IMR-90 (cell line): ENCODE measurements at regions not wholly inside any gene's neighbourhood (a gene's known extent, or its start where the extent isn't known, plus 50 kb on each side); places are given as distances from the start of the nearest gene placed in this dataset.
A peak's percentile ranks its signal among the peaks of the same experiment; 100 is the strongest.

Source experiments
- ATAC-seq: fragments of 200-7000 bp; cut with Tn5 transposase; 2 replicates; pipeline ENCODE4 v1.9.1; 2020; ENCODE audit warnings: low read depth, mild to moderate bottlenecking, moderate library complexity
- BruUV-seq: library from RNA; stranded (reverse); fragments of 400-500 nt; replicated peaks from 2 replicates; lab custom pipeline; 2021; lab: Mats Ljungman, UMichigan
- CTCF ChIA-PET: fragments of 300-600 bp; formaldehyde crosslinking; extraction: SDS; loops from one replicate; lab custom pipeline; 2021; ENCODE audit warnings: antibody characterized with exemption; lab: Yijun Ruan, JAX
- POLR2A ChIA-PET: fragments of 300-600 bp; sonication (Branson Sonifier 250); formaldehyde crosslinking; loops from one replicate; lab custom pipeline; 2022; ENCODE audit warnings: antibody characterized with exemption; ENCODE audit not compliant: unreplicated experiment; lab: Charles Lee
- DNase-seq: peaks from one replicate; pipeline ENCODE4 v3.0.0; 2013
- H2AFZ ChIP-seq: replicated peaks from 2 replicates; pipeline ENCODE3; 2013; ENCODE audit warnings: low read length, mild to moderate bottlenecking; ENCODE audit not compliant: poor library complexity
- H2AK5ac ChIP-seq: 2 replicates; pipeline ENCODE4 v1.6.1; 2013; ENCODE audit warnings: low read depth, low read length, inconsistent platforms
- H2AK9ac ChIP-seq: replicated peaks from 2 replicates; pipeline ENCODE3; 2013; ENCODE audit warnings: mild to moderate bottlenecking, low read depth, low read length, moderate library complexity; ENCODE audit not compliant: poor library complexity
- H2BK120ac ChIP-seq: 2 replicates; pipeline ENCODE4 v1.6.1; 2013; ENCODE audit warnings: low read depth, low read length, inconsistent platforms
- H2BK15ac ChIP-seq: 3 replicates; pipeline ENCODE4 v1.6.1; 2013; ENCODE audit warnings: low read depth, low read length, inconsistent platforms
- H2BK20ac ChIP-seq: 2 replicates; pipeline ENCODE4 v1.6.1; 2013; ENCODE audit warnings: low read depth, mild to moderate bottlenecking, inconsistent platforms, low read length, moderate library complexity
- H2BK5ac ChIP-seq: 2 replicates; pipeline ENCODE4 v1.6.1; 2013; ENCODE audit warnings: mild to moderate bottlenecking, low read depth, low read length, inconsistent platforms; ENCODE audit not compliant: poor library complexity, severe bottlenecking
- H3K14ac ChIP-seq: replicated peaks from 2 replicates; pipeline ENCODE4 v1.6.1; 2013; ENCODE audit warnings: low read depth, low read length, inconsistent platforms
- H3K18ac ChIP-seq: 2 replicates; pipeline ENCODE4 v1.6.1; 2013; ENCODE audit warnings: low read depth, low read length, control low read depth
- H3K23ac ChIP-seq: 2 replicates; pipeline ENCODE4 v1.6.1; 2013; ENCODE audit warnings: low read depth, low read length, inconsistent platforms
- H3K27ac ChIP-seq: 2 replicates; pipeline ENCODE4 v1.5.1; 2013; ENCODE audit warnings: mild to moderate bottlenecking, control low read depth, low read length; ENCODE audit not compliant: insufficient read depth
- H3K27me3 ChIP-seq: 2 replicates; pipeline ENCODE4 v1.6.1; 2013; ENCODE audit warnings: low read length; ENCODE audit not compliant: control insufficient read depth, insufficient read depth
- H3K36me3 ChIP-seq: 2 replicates; pipeline ENCODE4 v1.6.1; 2013; ENCODE audit warnings: low read length, mixed read lengths; ENCODE audit not compliant: control insufficient read depth, insufficient read depth
- H3K4ac ChIP-seq: 2 replicates; pipeline ENCODE4 v1.6.1; 2013; ENCODE audit warnings: low read depth, low read length, inconsistent platforms
- H3K4me1 ChIP-seq: 2 replicates; pipeline ENCODE4 v1.6.1; 2013; ENCODE audit warnings: low read length, mixed read lengths; ENCODE audit not compliant: control insufficient read depth, insufficient read depth
- H3K4me2 ChIP-seq: 2 replicates; pipeline ENCODE4 v1.6.1; 2013; ENCODE audit warnings: low read depth, mild to moderate bottlenecking, control low read depth, low read length, moderate library complexity
- H3K4me3 ChIP-seq: 2 replicates; pipeline ENCODE4 v1.5.1; 2013; ENCODE audit warnings: low read depth, mild to moderate bottlenecking, control low read depth, low read length, moderate library complexity; ENCODE audit not compliant: insufficient read depth
- H3K56ac ChIP-seq: 2 replicates; pipeline ENCODE4 v1.6.1; 2013; ENCODE audit warnings: low read length, inconsistent platforms; ENCODE audit not compliant: insufficient read depth; ENCODE audit errors: extremely low read depth
- H3K79me1 ChIP-seq, 2 experiments: 2 replicates each; pipeline ENCODE4 v1.6.1; 2013; ENCODE audit warnings: low read length in 2 of 2, inconsistent platforms in 1 of 2, low read depth in 1 of 2
- H3K9ac ChIP-seq: 2 replicates; pipeline ENCODE4 v1.6.1; 2013; ENCODE audit warnings: low read depth, low read length, control low read depth
- H3K9me1 ChIP-seq: 2 replicates; pipeline ENCODE4 v1.6.1; 2013; ENCODE audit warnings: low read length, inconsistent platforms; ENCODE audit not compliant: insufficient read depth
- H3K9me3 ChIP-seq: 2 replicates; pipeline ENCODE4 v1.6.1; 2013; ENCODE audit warnings: low read length; ENCODE audit not compliant: control insufficient read depth, insufficient read depth
- H4K20me1 ChIP-seq: 2 replicates; pipeline ENCODE4 v1.6.1; 2013; ENCODE audit warnings: low read length, inconsistent platforms; ENCODE audit not compliant: insufficient read depth
- H4K5ac ChIP-seq: 2 replicates; pipeline ENCODE4 v1.6.1; 2013; ENCODE audit warnings: mild to moderate bottlenecking, low read depth, low read length, control low read depth
- H4K8ac ChIP-seq, 2 experiments: 2 replicates each; pipeline ENCODE4 v1.6.1; 2013; ENCODE audit warnings: low read depth in 2 of 2, low read length in 2 of 2, control low read depth in 1 of 2, inconsistent platforms in 1 of 2
- H4K91ac ChIP-seq: 2 replicates; pipeline ENCODE4 v1.6.1; 2013; ENCODE audit warnings: low read depth, low read length, inconsistent platforms; ENCODE audit not compliant: insufficient read depth
- CTCF ChIP-seq: conservative IDR thresholded peaks from 2 replicates; pipeline ENCODE4 v1.5.1; 2012; ENCODE audit warnings: mild to moderate bottlenecking, low read depth, low read length, improper control_type of control experiment
- NFE2L2 ChIP-seq: fragments of 150-350 bp; IDR thresholded peaks from 2 replicates; pipeline ENCODE4 v1.6.1; 2016; ENCODE audit warnings: low read depth, mild to moderate bottlenecking, low read length
- WGBS, 2 experiments: methylation state at CpG; one replicate each; pipeline versions ENCODE4 v1.1.5 to v1.1.7; 2013; ENCODE audit warnings: missing lambda C conversion rate in 2 of 2; ENCODE audit not compliant: insufficient read length in 1 of 2; ENCODE audit errors: extremely low coverage in 2 of 2; 5-methylcytosine and 5-hydroxymethylcytosine counted together
- dilution Hi-C: fragments of 300-500 bp; cut with HindIII; formaldehyde crosslinking; loops from one replicate; pipeline ENCODE4 v1.14.3; 2018; ENCODE audit warnings: low sequenced_read_pairs; ENCODE audit not compliant: unreplicated experiment
- in situ Hi-C: fragments of 300-500 bp; cut with MboI; formaldehyde crosslinking; loops from 3 replicates; pipeline ENCODE4 v1.14.3; 2019; ENCODE audit warnings: low sequenced_read_pairs, inconsistent platforms, mixed read lengths
- intact Hi-C: fragments of 100-400 bp; cut with micrococcal nuclease; formaldehyde crosslinking; loops from 2 replicates; pipeline ENCODE4 v1.10.0; 2022

DNA sequence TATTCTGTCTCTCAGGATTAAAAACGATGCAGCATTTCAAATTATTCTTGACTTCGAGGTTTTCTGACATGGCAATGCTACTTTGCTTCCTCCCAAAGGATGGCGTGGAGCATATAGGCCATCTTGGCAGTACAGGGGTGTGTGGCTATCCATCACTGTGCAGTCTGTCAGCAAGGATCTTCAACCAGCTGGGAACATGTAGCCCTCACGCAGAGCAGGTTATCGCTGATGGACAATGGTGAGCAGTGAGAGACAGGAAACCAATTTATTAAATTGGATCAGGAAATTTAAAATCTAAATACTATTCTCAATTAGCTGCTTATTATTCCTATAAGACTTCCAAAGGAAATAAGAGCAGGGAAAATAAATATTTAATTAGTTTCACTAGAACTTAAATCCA is 615.3 kb downstream of the OTOL1 start:
- Histone ChIP-seq H3K56ac (no peak overlapping the region), H3K9ac (no peak overlapping the region), H3K9me3 (no peaks in the 10 kb centered on the region), H3K4me3 (no peak overlapping the region), H3K79me1 (no peaks in the 10 kb centered on the region), H4K91ac (no peak overlapping the region), H3K36me3 (no peaks in the 10 kb centered on the region), H2BK20ac (no peak overlapping the region), H2BK120ac (no peak overlapping the region), H3K4ac (no peak overlapping the region), H4K5ac (no peak overlapping the region), H4K8ac (no peak overlapping the region), H3K4me1 (no peaks in the 10 kb centered on the region), H2AK5ac (no peak overlapping the region), H3K18ac (no peak overlapping the region), H2BK15ac (no peak overlapping the region), H2AK9ac (no peak overlapping the region), H3K27me3 (no peaks in the 10 kb centered on the region), H3K9me1 (no peaks in the 10 kb centered on the region), H3K27ac (no peak overlapping the region), H2AFZ (peak overlapping the region; percentile 67), H4K20me1 (no peaks in the 10 kb centered on the region), H2BK5ac (no peak overlapping the region), H3K14ac (no peak overlapping the region), H3K4me2 (no peak overlapping the region), H3K23ac (no peak overlapping the region)
- ATAC-seq, result no peak
- DNase-seq, result no peak
- BruUV-seq, result no TSS peak
- WGBS, 2 experiments, result 77% methylated on average over 3 of the region's 5 CpGs; no CpG with 5 or more reads in 1 of the 2 experiments
- no peak for TF ChIP-seq NFE2L2
- TF ChIP-seq CTCF, result no peak
- in situ Hi-C loops, result no loop called here
- intact Hi-C loops, result no loop called here
- dilution Hi-C loops, result no loop called here
- ChIA-PET POLR2A (no interaction called here), CTCF (no interaction called here)
